Fibroblast of lung (primary cell): ENCODE measurements at regions not wholly inside any gene's neighbourhood (a gene's known extent, or its start where the extent isn't known, plus 50 kb on each side); places are given as distances from the start of the nearest gene placed in this dataset.

Experiments
- CTCF ChIP-seq, 2 donors: IDR thresholded peaks in 1 of 2; conservative IDR thresholded peaks in 1 of 2; 1 replicate in 1 of 2; 2 replicates in 1 of 2; pipeline ENCODE4 v1.5.1; 2011 to 2012; ENCODE audit warnings: low read length in 2 of 2, control low read depth in 1 of 2, inconsistent platforms in 1 of 2, low read depth in 1 of 2, mild to moderate bottlenecking in 1 of 2
- EZH2 ChIP-seq: IDR thresholded peaks from 2 replicates; pipeline ENCODE4 v1.5.1; 2012; ENCODE audit warnings: low read length, control low read depth, mild to moderate bottlenecking; ENCODE audit errors: missing control alignments

GRCh38 chr17:79213305-79213704 is 138.7 kb downstream of the ENGASE start:
- TF ChIP-seq CTCF (conservative IDR thresholded peaks at IDR 0.05 in 1 of 2, IDR thresholded peaks at IDR 0.05 in 1 of 2; ENCODE audit: low read depth in 1 of 2, low read length in 2 of 2) (no peak), EZH2 (no peak)
